ENCODE measurements at regions not wholly inside any gene's neighbourhood (a gene's known extent, or its start where the extent isn't known, plus 50 kb on each side); places are given as distances from the start of the nearest gene placed in this dataset.

DNA sequence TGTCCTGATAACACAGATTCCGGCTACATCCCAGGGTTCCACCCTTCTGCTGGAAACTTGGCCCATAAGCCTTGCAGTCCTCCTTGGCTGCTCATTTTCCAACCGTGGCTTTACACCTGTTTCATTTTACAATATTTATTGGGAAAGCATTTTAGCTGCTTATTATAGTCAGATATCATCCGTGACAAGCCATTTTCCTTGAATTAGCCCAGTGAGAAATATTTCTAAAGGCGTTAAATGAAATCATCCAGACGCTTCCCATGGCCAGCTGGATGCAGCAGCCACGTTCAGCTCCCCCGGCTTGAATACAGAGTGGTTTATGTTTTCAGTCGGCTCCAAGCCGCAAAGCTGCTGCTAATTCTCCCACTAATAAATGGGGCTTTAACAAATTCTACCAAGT, 245.0 kb upstream of the PELI2 start:
- no peaks in the 10 kb centered on the region for H4K20me1 ChIP-seq (ENCODE audit: low read depth, low read length)
- TF ChIP-seq, protein P1, sequence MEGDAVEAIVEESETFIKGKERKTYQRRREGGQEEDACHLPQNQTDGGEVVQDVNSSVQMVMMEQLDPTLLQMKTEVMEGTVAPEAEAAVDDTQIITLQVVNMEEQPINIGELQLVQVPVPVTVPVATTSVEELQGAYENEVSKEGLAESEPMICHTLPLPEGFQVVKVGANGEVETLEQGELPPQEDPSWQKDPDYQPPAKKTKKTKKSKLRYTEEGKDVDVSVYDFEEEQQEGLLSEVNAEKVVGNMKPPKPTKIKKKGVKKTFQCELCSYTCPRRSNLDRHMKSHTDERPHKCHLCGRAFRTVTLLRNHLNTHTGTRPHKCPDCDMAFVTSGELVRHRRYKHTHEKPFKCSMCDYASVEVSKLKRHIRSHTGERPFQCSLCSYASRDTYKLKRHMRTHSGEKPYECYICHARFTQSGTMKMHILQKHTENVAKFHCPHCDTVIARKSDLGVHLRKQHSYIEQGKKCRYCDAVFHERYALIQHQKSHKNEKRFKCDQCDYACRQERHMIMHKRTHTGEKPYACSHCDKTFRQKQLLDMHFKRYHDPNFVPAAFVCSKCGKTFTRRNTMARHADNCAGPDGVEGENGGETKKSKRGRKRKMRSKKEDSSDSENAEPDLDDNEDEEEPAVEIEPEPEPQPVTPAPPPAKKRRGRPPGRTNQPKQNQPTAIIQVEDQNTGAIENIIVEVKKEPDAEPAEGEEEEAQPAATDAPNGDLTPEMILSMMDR (IDR thresholded peaks at IDR 0.05; ENCODE audit: insufficient read depth, low read length, poor library complexity, severe bottlenecking) = no peak
- no peak for TF ChIP-seq EZH2phosphoT487 (conservative IDR thresholded peaks at IDR 0.05; ENCODE audit: low read length)
- H3K9me2 ChIP-seq (replicated peaks; ENCODE audit: insufficient read depth, low read length) = no peaks in the 10 kb centered on the region
- H3K27ac ChIP-seq (ENCODE audit: low read depth, low read length) = no peak overlapping the region
- H3F3A ChIP-seq (ENCODE audit: insufficient read depth) = no peaks in the 10 kb centered on the region
- H3K9ac ChIP-seq (ENCODE audit: low read length) = no peak overlapping the region
- no peaks in the 10 kb centered on the region for H3K27me3 ChIP-seq (ENCODE audit: low read length)
- H3K9me3 ChIP-seq (ENCODE audit: insufficient read depth, low read length) = no peaks in the 10 kb centered on the region
- H3K79me2 ChIP-seq (ENCODE audit: insufficient read depth, low read length) = no peaks in the 10 kb centered on the region
- H3K4me3 ChIP-seq (ENCODE audit: insufficient read depth, low read length, poor library complexity, severe bottlenecking) = no peak overlapping the region
- no peak overlapping the region for H2AFZ ChIP-seq (ENCODE audit: low read depth, low read length, severe bottlenecking)
- no peak overlapping the region for H3K4me2 ChIP-seq (ENCODE audit: low read depth, low read length, poor library complexity, severe bottlenecking)
- H3K36me3 ChIP-seq (ENCODE audit: low read length) = no peaks in the 10 kb centered on the region

DNA sequence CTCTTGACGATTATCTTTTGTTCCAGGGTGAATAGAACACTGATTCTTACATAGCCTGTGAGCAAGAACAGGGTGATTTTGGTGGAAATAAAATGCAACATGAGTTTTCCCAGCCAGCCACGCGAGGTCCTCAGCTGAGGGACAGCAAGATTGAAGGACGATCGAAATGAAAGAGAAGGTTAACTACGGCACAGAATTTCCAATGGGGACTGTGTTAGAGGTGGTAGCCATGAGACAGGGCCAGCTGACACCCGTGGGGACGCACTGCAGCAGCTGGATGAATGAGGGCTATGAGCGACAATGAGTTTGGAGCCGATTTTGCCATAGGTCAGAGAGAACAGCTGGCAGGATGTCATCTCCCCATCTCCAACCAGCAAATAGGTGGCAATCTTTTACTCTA, 243.4 kb upstream of the PELI2 start:
- no peak overlapping the region for H3K4me3 ChIP-seq (ENCODE audit: insufficient read depth, low read length, poor library complexity, severe bottlenecking)
- H3K27me3 ChIP-seq (ENCODE audit: low read length) = no peaks in the 10 kb centered on the region
- no peaks in the 10 kb centered on the region for H3F3A ChIP-seq (ENCODE audit: insufficient read depth)

DNA sequence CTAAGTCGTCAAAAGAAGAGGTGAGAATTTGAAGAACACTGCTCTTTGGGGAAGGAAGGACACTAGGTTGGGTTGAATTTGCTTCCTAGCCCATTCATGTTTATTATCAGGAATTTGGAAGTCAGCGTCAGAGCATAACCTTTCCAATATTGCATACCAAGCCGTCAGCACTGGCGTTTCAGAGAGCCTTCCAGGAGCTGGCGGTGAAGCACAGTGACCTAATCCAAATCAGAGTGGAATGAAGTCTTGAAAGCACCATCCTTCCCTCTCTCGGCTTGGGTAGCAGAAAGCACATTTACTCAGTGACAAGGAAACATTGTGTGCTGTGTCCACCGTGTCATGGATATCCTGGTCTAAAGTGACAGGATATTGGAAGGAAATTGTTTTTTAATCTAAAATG, 240.3 kb upstream of the PELI2 start:
- H3K9me2 ChIP-seq (replicated peaks; ENCODE audit: insufficient read depth, low read length) = no peaks in the 10 kb centered on the region
- H3K4me2 ChIP-seq (ENCODE audit: low read depth, low read length, poor library complexity, severe bottlenecking) = no peak overlapping the region
- no peaks in the 10 kb centered on the region for H4K20me1 ChIP-seq (ENCODE audit: low read depth, low read length)
- H3F3A ChIP-seq (ENCODE audit: insufficient read depth) = no peaks in the 10 kb centered on the region
- no peaks in the 10 kb centered on the region for H3K79me2 ChIP-seq (ENCODE audit: insufficient read depth, low read length)
- no peak overlapping the region for H3K4me3 ChIP-seq (ENCODE audit: insufficient read depth, low read length, poor library complexity, severe bottlenecking)
- no peak overlapping the region for H3K27ac ChIP-seq (ENCODE audit: low read depth, low read length)
- H3K36me3 ChIP-seq (ENCODE audit: low read length) = no peaks in the 10 kb centered on the region
- H3K9ac ChIP-seq (ENCODE audit: low read length) = no peak overlapping the region
- no peaks in the 10 kb centered on the region for H3K9me3 ChIP-seq (ENCODE audit: insufficient read depth, low read length)
- no peak overlapping the region for H2AFZ ChIP-seq (ENCODE audit: low read depth, low read length, severe bottlenecking)
- no peak for TF ChIP-seq EZH2phosphoT487 (conservative IDR thresholded peaks at IDR 0.05; ENCODE audit: low read length)
- TF ChIP-seq, protein P1 (IDR thresholded peaks at IDR 0.05; ENCODE audit: insufficient read depth, low read length, poor library complexity, severe bottlenecking) = no peak
- no peaks in the 10 kb centered on the region for H3K27me3 ChIP-seq (ENCODE audit: low read length)

More for the DNA sequence above, 243.4 kb upstream of the PELI2 start:
- no peak overlapping the region for H3K9ac ChIP-seq (ENCODE audit: low read length)
- H2AFZ ChIP-seq (ENCODE audit: low read depth, low read length, severe bottlenecking) = no peak overlapping the region
- no peak overlapping the region for H3K27ac ChIP-seq (ENCODE audit: low read depth, low read length)
- H3K9me2 ChIP-seq (replicated peaks; ENCODE audit: insufficient read depth, low read length) = no peaks in the 10 kb centered on the region
- no peaks in the 10 kb centered on the region for H3K36me3 ChIP-seq (ENCODE audit: low read length)
- no peaks in the 10 kb centered on the region for H4K20me1 ChIP-seq (ENCODE audit: low read depth, low read length)
- H3K4me2 ChIP-seq (ENCODE audit: low read depth, low read length, poor library complexity, severe bottlenecking) = no peak overlapping the region
- no peaks in the 10 kb centered on the region for H3K79me2 ChIP-seq (ENCODE audit: insufficient read depth, low read length)
- H3K9me3 ChIP-seq (ENCODE audit: insufficient read depth, low read length) = no peaks in the 10 kb centered on the region
- TF ChIP-seq, protein P1 (IDR thresholded peaks at IDR 0.05; ENCODE audit: insufficient read depth, low read length, poor library complexity, severe bottlenecking) = no peak
- no peak for TF ChIP-seq EZH2phosphoT487 (conservative IDR thresholded peaks at IDR 0.05; ENCODE audit: low read length)
